GM13977 (cell line): ENCODE measurements at regions not wholly inside any gene's neighbourhood (a gene's known extent, or its start where the extent isn't known, plus 50 kb on each side); places are given as distances from the start of the nearest gene placed in this dataset.
"Not testable (repeated sequence)": the region's sequence is repeated elsewhere in the genome, so short reads cannot be mapped to it uniquely, and the experiment has no call there.

Experiments used
- DNase-seq: peaks from one replicate; pipeline ENCODE4 v3.0.0; 2012; ENCODE audit warnings: low spot score
- in situ Hi-C: fragments of 300-500 bp; cut with MboI; formaldehyde crosslinking; loops from one replicate; pipeline ENCODE4 v1.12.0; 2022; ENCODE audit warnings: low sequenced_read_pairs, low pct_unique_long_range_greater_than_20kb, mixed read lengths, inconsistent platforms; ENCODE audit not compliant: unreplicated experiment
- TF ChIP-seq, protein P1 (sequence below): IDR thresholded peaks from 2 replicates; pipeline ENCODE4 v1.5.1; 2012; ENCODE audit warnings: mild to moderate bottlenecking, control low read depth; ENCODE audit not compliant: insufficient read depth; ENCODE audit errors: extremely low read depth, missing control alignments

DNA sequence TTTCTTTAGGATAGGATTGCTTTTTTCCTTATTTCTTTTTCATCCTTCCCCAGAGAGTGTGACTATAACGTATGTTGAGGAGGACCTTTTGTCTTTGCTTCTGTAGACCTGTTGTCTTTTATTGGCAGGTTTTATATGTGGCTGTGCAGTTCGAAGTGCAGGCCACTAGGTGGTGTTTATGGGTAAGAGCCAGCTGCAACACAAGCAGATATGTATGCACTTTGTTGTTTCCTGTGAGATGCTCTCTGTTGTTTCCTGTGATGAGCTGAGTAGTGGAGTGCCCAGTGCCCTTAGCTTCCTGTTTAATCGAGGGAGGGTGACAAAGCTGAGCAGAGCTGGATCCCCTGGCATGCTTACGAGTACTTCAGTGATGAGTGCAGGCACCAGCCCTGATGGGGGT, 50.0 kb upstream of the TGIF2LX start:
- in situ Hi-C loops, DNase-seq: not testable (repeated sequence)
- TF ChIP-seq, protein P1, sequence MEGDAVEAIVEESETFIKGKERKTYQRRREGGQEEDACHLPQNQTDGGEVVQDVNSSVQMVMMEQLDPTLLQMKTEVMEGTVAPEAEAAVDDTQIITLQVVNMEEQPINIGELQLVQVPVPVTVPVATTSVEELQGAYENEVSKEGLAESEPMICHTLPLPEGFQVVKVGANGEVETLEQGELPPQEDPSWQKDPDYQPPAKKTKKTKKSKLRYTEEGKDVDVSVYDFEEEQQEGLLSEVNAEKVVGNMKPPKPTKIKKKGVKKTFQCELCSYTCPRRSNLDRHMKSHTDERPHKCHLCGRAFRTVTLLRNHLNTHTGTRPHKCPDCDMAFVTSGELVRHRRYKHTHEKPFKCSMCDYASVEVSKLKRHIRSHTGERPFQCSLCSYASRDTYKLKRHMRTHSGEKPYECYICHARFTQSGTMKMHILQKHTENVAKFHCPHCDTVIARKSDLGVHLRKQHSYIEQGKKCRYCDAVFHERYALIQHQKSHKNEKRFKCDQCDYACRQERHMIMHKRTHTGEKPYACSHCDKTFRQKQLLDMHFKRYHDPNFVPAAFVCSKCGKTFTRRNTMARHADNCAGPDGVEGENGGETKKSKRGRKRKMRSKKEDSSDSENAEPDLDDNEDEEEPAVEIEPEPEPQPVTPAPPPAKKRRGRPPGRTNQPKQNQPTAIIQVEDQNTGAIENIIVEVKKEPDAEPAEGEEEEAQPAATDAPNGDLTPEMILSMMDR: peak; percentile 64
